ENCODE measurements at regions not wholly inside any gene's neighbourhood (a gene's known extent, or its start where the extent isn't known, plus 50 kb on each side); places are given as distances from the start of the nearest gene placed in this dataset.
"Not testable (repeated sequence)": the region's sequence is repeated elsewhere in the genome, so short reads cannot be mapped to it uniquely, and the experiment has no call there.

DNA sequence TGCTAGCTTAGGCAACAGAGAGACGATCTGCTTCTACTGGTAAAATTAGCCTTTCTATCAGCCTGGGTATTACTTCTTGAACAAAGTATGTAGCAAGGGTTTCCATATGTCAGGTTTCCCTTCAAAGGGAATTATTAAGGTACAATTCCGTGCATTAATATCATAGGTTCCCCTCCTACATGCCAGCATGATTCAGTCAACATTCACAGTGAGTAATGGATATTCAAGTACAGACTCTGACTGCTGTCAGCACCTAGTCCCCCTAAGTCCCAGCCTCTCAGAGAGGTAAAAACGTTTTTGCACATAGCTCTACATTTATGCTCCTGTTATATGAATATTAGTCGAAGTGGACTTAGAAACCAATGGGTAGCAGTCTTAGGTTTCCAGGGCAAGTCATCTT, 322.4 kb upstream of the CCNG1 start:
- H2AFZ ChIP-seq (ENCODE audit: low read length) = no peak overlapping the region
- no peaks in the 10 kb centered on the region for H3K9me3 ChIP-seq (ENCODE audit: low read length)

GRCh38 chr5:163116618-163117017, 320.8 kb upstream of the CCNG1 start:
- H3K4me3 ChIP-seq (ENCODE audit: low read length); H3K27me3 ChIP-seq (ENCODE audit: low read length); H3K79me2 ChIP-seq (ENCODE audit: low read length); H3K9me2 ChIP-seq (replicated peaks; ENCODE audit: insufficient read depth, low read length); H2AFZ ChIP-seq (ENCODE audit: low read length); H3K27ac ChIP-seq (ENCODE audit: low read length); DNase-seq; H3K9ac ChIP-seq (ENCODE audit: low read length); H4K20me1 ChIP-seq (ENCODE audit: insufficient read depth, low read depth, low read length); H3K36me3 ChIP-seq (ENCODE audit: insufficient read depth, low read length); H3K4me2 ChIP-seq (ENCODE audit: low read depth, low read length, poor library complexity, severe bottlenecking); H3K4me1 ChIP-seq (ENCODE audit: low read length); H3K9me3 ChIP-seq (ENCODE audit: low read length): not testable (repeated sequence)

More for the DNA sequence above, 322.4 kb upstream of the CCNG1 start:
- no peaks in the 10 kb centered on the region for H3K4me1 ChIP-seq (ENCODE audit: low read length)
- no peaks in the 10 kb centered on the region for H3K79me2 ChIP-seq (ENCODE audit: low read length)
- no peaks in the 10 kb centered on the region for H3K27me3 ChIP-seq (ENCODE audit: low read length)
- H3K9me2 ChIP-seq (replicated peaks; ENCODE audit: insufficient read depth, low read length) = no peaks in the 10 kb centered on the region
- H3K27ac ChIP-seq (ENCODE audit: low read length) = no peak overlapping the region
- no peak overlapping the region for H3K4me3 ChIP-seq (ENCODE audit: low read length)
- H3K36me3 ChIP-seq (ENCODE audit: insufficient read depth, low read length) = no peaks in the 10 kb centered on the region
- H3K9ac ChIP-seq (ENCODE audit: low read length) = no peak overlapping the region
- H4K20me1 ChIP-seq (ENCODE audit: insufficient read depth, low read depth, low read length) = no peaks in the 10 kb centered on the region
- no peak for DNase-seq
- H3K4me2 ChIP-seq (ENCODE audit: low read depth, low read length, poor library complexity, severe bottlenecking) = no peak overlapping the region

DNA sequence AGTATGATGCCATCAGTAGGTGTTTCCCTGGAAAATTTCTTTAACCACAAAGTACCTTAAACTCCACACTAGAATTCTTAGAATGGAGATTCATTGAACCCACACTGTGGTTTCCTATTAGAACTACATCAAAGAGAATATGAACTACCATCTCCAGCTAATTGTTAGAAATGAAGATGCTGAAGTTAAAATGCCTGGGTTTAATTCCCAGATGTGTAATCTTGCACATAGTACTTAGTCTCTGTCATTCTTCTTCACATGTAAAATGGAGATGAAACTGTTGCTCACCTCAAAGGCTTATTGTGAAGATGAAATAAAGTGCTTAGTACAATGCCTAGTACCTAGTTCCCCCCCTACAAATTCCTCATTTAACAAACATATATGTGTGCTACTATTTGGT, 303.3 kb upstream of the CCNG1 start:
- H3K9me3 ChIP-seq (ENCODE audit: low read length) = no peaks in the 10 kb centered on the region
- no peak overlapping the region for H2AFZ ChIP-seq (ENCODE audit: low read length)
- no peaks in the 10 kb centered on the region for H4K20me1 ChIP-seq (ENCODE audit: insufficient read depth, low read depth, low read length)
- 0 out of 2 replicates have a peak, but pooled peaks cover 3% of the 10 kb centered on the region for H3K9me2 ChIP-seq (replicated peaks; ENCODE audit: insufficient read depth, low read length)
- no peak overlapping the region for H3K4me2 ChIP-seq (ENCODE audit: low read depth, low read length, poor library complexity, severe bottlenecking)
- H3K79me2 ChIP-seq (ENCODE audit: low read length) = no peaks in the 10 kb centered on the region
- no peak overlapping the region for H3K9ac ChIP-seq (ENCODE audit: low read length)
- no peak for DNase-seq
- no peak overlapping the region for H3K4me3 ChIP-seq (ENCODE audit: low read length)
- H3K27me3 ChIP-seq (ENCODE audit: low read length) = no peaks in the 10 kb centered on the region
- no peaks in the 10 kb centered on the region for H3K4me1 ChIP-seq (ENCODE audit: low read length)
- H3K27ac ChIP-seq (ENCODE audit: low read length) = no peak overlapping the region
- no peaks in the 10 kb centered on the region for H3K36me3 ChIP-seq (ENCODE audit: insufficient read depth, low read length)

GRCh38 chr5:163135849-163136248, 301.5 kb upstream of the CCNG1 start:
- Histone ChIP-seq H3K4me1 (ENCODE audit: low read length) (no peaks in the 10 kb centered on the region), H3K9me2 (replicated peaks; ENCODE audit: insufficient read depth, low read length) (0 out of 2 replicates have a peak, but pooled peaks cover 3% of the 10 kb centered on the region), H3K36me3 (ENCODE audit: insufficient read depth, low read length) (no peaks in the 10 kb centered on the region), H3K79me2 (ENCODE audit: low read length) (no peaks in the 10 kb centered on the region), H4K20me1 (ENCODE audit: insufficient read depth, low read depth, low read length) (no peaks in the 10 kb centered on the region), H3K9me3 (ENCODE audit: low read length) (no peaks in the 10 kb centered on the region), H3K9ac (ENCODE audit: low read length) (no peak overlapping the region), H3K4me3 (ENCODE audit: low read length) (no peak overlapping the region), H3K27ac (ENCODE audit: low read length) (no peak overlapping the region), H3K4me2 (ENCODE audit: low read depth, low read length, poor library complexity, severe bottlenecking) (no peak overlapping the region), H2AFZ (ENCODE audit: low read length) (no peak overlapping the region), H3K27me3 (ENCODE audit: low read length) (no peaks in the 10 kb centered on the region)
- DNase-seq = no peak

DNA sequence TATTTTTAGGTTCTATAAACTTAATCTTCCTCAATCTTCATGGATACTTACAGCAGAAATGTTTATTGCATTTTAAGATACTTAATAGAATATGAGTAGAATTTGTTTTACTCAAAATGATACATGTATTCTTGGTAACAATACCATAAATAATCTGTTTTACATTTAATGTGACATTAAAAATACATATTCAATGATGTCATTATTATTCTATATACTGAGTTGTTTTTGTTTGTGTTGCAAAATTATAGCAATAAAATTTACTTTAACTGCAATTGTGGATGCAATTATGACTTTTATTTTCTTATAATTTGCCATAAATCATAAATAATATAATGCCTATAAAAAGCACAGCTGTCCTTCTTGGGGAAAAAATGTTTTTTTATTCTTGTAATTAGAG, 275.9 kb upstream of the CCNG1 start:
- no peak overlapping the region for H3K4me2 ChIP-seq (ENCODE audit: low read depth, low read length, poor library complexity, severe bottlenecking)
- H3K79me2 ChIP-seq (ENCODE audit: low read length) = no peaks in the 10 kb centered on the region
- no peaks in the 10 kb centered on the region for H3K36me3 ChIP-seq (ENCODE audit: insufficient read depth, low read length)
- H2AFZ ChIP-seq (ENCODE audit: low read length) = no peak overlapping the region
- no peaks in the 10 kb centered on the region for H3K27me3 ChIP-seq (ENCODE audit: low read length)
- H3K9ac ChIP-seq (ENCODE audit: low read length) = no peak overlapping the region
- H4K20me1 ChIP-seq (ENCODE audit: insufficient read depth, low read depth, low read length) = no peaks in the 10 kb centered on the region
- no peak for DNase-seq
- H3K27ac ChIP-seq (ENCODE audit: low read length) = no peak overlapping the region
- no peaks in the 10 kb centered on the region for H3K9me3 ChIP-seq (ENCODE audit: low read length)
- H3K4me3 ChIP-seq (ENCODE audit: low read length) = no peak overlapping the region
- H3K9me2 ChIP-seq (replicated peaks; ENCODE audit: insufficient read depth, low read length) = no peaks in the 10 kb centered on the region; the same call in 1 of the 2 replicates
- H3K4me1 ChIP-seq (ENCODE audit: low read length) = no peaks in the 10 kb centered on the region

DNA sequence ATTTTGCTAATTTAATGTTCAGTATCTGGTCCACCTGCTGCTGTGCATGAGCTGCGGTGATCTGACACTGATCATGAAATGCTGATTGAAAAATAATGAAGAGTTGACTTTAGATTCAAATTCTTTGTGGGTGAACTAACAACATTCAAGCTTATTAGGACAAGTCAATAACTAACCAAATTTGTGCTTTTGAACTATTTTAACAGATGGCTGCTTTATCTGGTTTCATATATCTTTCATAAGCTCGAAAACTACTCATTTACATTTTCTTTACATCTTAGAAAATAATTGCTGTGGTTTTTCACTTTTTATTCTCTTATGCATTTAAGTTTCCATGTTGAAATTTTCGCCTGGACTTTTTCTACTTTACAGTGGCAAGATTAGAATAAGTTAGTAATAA, 274.8 kb upstream of the CCNG1 start:
- H3K9me2 ChIP-seq (replicated peaks; ENCODE audit: insufficient read depth, low read length) = no peaks in the 10 kb centered on the region; the same call in 1 of the 2 replicates
- no peaks in the 10 kb centered on the region for H3K9me3 ChIP-seq (ENCODE audit: low read length)
- no peaks in the 10 kb centered on the region for H4K20me1 ChIP-seq (ENCODE audit: insufficient read depth, low read depth, low read length)
- no peak overlapping the region for H3K27ac ChIP-seq (ENCODE audit: low read length)
- H2AFZ ChIP-seq (ENCODE audit: low read length) = no peak overlapping the region
- no peaks in the 10 kb centered on the region for H3K27me3 ChIP-seq (ENCODE audit: low read length)
- H3K4me1 ChIP-seq (ENCODE audit: low read length) = no peaks in the 10 kb centered on the region
- no peaks in the 10 kb centered on the region for H3K36me3 ChIP-seq (ENCODE audit: insufficient read depth, low read length)
- no peak for DNase-seq
- H3K4me3 ChIP-seq (ENCODE audit: low read length) = no peak overlapping the region
- no peaks in the 10 kb centered on the region for H3K79me2 ChIP-seq (ENCODE audit: low read length)
- no peak overlapping the region for H3K9ac ChIP-seq (ENCODE audit: low read length)
- no peak overlapping the region for H3K4me2 ChIP-seq (ENCODE audit: low read depth, low read length, poor library complexity, severe bottlenecking)

GRCh38 chr5:163163858-163164257, 273.5 kb upstream of the CCNG1 start:
- H3K9me2 ChIP-seq (replicated peaks; ENCODE audit: insufficient read depth, low read length) = no peaks in the 10 kb centered on the region; the same call in 1 of the 2 replicates
- H4K20me1 ChIP-seq (ENCODE audit: insufficient read depth, low read depth, low read length) = no peaks in the 10 kb centered on the region
- no peaks in the 10 kb centered on the region for H3K27me3 ChIP-seq (ENCODE audit: low read length)
- no peak overlapping the region for H3K4me2 ChIP-seq (ENCODE audit: low read depth, low read length, poor library complexity, severe bottlenecking)
- H3K36me3 ChIP-seq (ENCODE audit: insufficient read depth, low read length) = no peaks in the 10 kb centered on the region
- no peak overlapping the region for H2AFZ ChIP-seq (ENCODE audit: low read length)
- no peaks in the 10 kb centered on the region for H3K9me3 ChIP-seq (ENCODE audit: low read length)
- H3K9ac ChIP-seq (ENCODE audit: low read length) = no peak overlapping the region
- H3K79me2 ChIP-seq (ENCODE audit: low read length) = no peaks in the 10 kb centered on the region
- no peaks in the 10 kb centered on the region for H3K4me1 ChIP-seq (ENCODE audit: low read length)
- DNase-seq = no peak
- no peak overlapping the region for H3K27ac ChIP-seq (ENCODE audit: low read length)
- no peak overlapping the region for H3K4me3 ChIP-seq (ENCODE audit: low read length)

DNA sequence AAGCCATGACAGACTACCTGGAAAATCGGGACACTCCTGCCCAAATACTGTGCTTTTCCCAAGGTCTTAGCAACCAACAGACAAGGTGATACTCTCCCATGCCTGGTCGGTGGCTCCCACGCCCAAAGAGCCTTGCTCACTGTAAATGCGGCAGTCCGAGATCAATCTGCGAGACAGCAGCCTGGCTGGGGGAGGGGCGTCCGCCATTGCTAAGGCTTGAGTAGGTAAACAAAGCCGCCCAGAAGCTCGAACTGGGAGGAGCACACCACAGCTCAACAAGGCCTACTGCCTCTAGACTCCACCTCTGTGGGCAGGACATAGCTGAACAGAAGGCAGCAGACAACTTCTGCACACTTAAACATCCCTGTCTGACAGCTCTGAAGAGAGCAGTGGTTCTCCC, 272.1 kb upstream of the CCNG1 start:
- no peaks in the 10 kb centered on the region for H4K20me1 ChIP-seq (ENCODE audit: insufficient read depth, low read depth, low read length)
- no peak for DNase-seq
- no peaks in the 10 kb centered on the region for H3K9me3 ChIP-seq (ENCODE audit: low read length)
- no peaks in the 10 kb centered on the region for H3K4me1 ChIP-seq (ENCODE audit: low read length)
- H2AFZ ChIP-seq (ENCODE audit: low read length) = no peak overlapping the region
- H3K4me3 ChIP-seq (ENCODE audit: low read length) = no peak overlapping the region
- no peak overlapping the region for H3K9ac ChIP-seq (ENCODE audit: low read length)
- H3K79me2 ChIP-seq (ENCODE audit: low read length) = no peaks in the 10 kb centered on the region
- no peak overlapping the region for H3K4me2 ChIP-seq (ENCODE audit: low read depth, low read length, poor library complexity, severe bottlenecking)
- H3K36me3 ChIP-seq (ENCODE audit: insufficient read depth, low read length) = no peaks in the 10 kb centered on the region
- no peaks in the 10 kb centered on the region; the same call in 1 of the 2 replicates for H3K9me2 ChIP-seq (replicated peaks; ENCODE audit: insufficient read depth, low read length)
- no peaks in the 10 kb centered on the region for H3K27me3 ChIP-seq (ENCODE audit: low read length)
- no peak overlapping the region for H3K27ac ChIP-seq (ENCODE audit: low read length)

DNA sequence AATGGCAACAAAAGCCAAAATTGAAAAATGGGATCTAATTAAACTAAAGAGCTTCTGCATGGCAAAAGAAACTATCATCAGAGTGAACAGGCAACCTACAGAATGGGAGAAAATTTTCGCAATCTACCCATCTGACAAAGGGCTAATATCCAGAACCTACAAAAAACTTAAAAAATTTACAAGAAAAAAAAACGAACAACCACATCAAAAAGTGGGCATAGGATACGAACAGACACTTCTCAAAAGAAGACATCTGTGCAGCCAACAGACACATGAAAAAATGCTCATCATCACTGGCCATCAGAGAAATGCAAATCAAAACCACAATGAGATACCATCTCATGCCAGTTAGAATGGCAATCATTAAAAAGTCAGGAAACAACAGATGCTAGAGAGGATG, 267.2 kb upstream of the CCNG1 start:
- not testable (repeated sequence) for H3K79me2 ChIP-seq (ENCODE audit: low read length); H3K4me2 ChIP-seq (ENCODE audit: low read depth, low read length, poor library complexity, severe bottlenecking); H3K27ac ChIP-seq (ENCODE audit: low read length); H4K20me1 ChIP-seq (ENCODE audit: insufficient read depth, low read depth, low read length); H3K27me3 ChIP-seq (ENCODE audit: low read length); H3K4me3 ChIP-seq (ENCODE audit: low read length); H2AFZ ChIP-seq (ENCODE audit: low read length); H3K9me2 ChIP-seq (replicated peaks; ENCODE audit: insufficient read depth, low read length); H3K9me3 ChIP-seq (ENCODE audit: low read length); DNase-seq; H3K36me3 ChIP-seq (ENCODE audit: insufficient read depth, low read length); H3K4me1 ChIP-seq (ENCODE audit: low read length); H3K9ac ChIP-seq (ENCODE audit: low read length)

Data from Karpas-422 (cell line).